Thyroid gland (tissue), 4 donors: ENCODE measurements at regions not wholly inside any gene's neighbourhood (a gene's known extent, or its start where the extent isn't known, plus 50 kb on each side); places are given as distances from the start of the nearest gene placed in this dataset.
A peak's percentile ranks its signal among the peaks of the same experiment; 100 is the strongest.

Experiments used
- DNase-seq, 2 donors: peaks; one replicate each; pipeline ENCODE4 v3.0.0-alpha.2; 2019
- H3K27ac ChIP-seq, 3 donors: fragments of 200-600 bp; sonication (generic); 1 replicate in 2 of 3; 2 replicates in 1 of 3; pipeline ENCODE4 v1.5.1; 2016 to 2019; ENCODE audit warnings: mild to moderate bottlenecking in 1 of 3, moderate library complexity in 1 of 3
- H3K27me3 ChIP-seq: fragments of 200-600 bp; sonication (generic); one replicate; pipeline ENCODE4 v1.5.1; 2019
- H3K36me3 ChIP-seq, 2 donors: fragments of 200-600 bp; sonication (generic); one replicate each; pipeline ENCODE4 v1.5.1; 2016 to 2019
- H3K4me1 ChIP-seq, 2 donors: fragments of 200-600 bp; sonication (generic); one replicate each; pipeline ENCODE4 v1.5.1; 2017 to 2019
- H3K4me3 ChIP-seq, 3 donors: fragments of 200-600 bp; sonication (generic); replicated peaks in 1 of 3; 1 replicate in 2 of 3; 2 replicates in 1 of 3; pipeline ENCODE4 v1.5.1; 2016; ENCODE audit warnings: mild to moderate bottlenecking in 1 of 3
- H3K9me3 ChIP-seq: fragments of 200-600 bp; sonication (generic); one replicate; pipeline ENCODE4 v1.5.1; 2017
- POLR2A ChIP-seq, 2 donors: fragments of 450-650 bp; IDR thresholded peaks; one replicate each; pipeline ENCODE4 v1.6.1; 2017; ENCODE audit warnings: antibody characterized with exemption in 2 of 2, mild to moderate bottlenecking in 2 of 2, moderate library complexity in 1 of 2
- WGBS, 2 donors: methylation state at CpG; one replicate each; pipeline ENCODE4 v1.1.5; 2017; 5-methylcytosine and 5-hydroxymethylcytosine counted together
- intact Hi-C: fragments of 100-400 bp; cut with DNase I; formaldehyde crosslinking; loops from one replicate; pipeline ENCODE4 v1.15.1; 2023
- TF ChIP-seq, protein P1 (sequence below), 6 experiments: fragments of 200-600 bp in 3 of 6; fragments of 450-650 bp in 3 of 6; sonication (generic) in 3 of 6; IDR thresholded peaks; one replicate each; pipeline ENCODE4 v1.5.1; 2016 to 2019; ENCODE audit warnings: antibody characterized with exemption in 6 of 6, mild to moderate bottlenecking in 2 of 6, inconsistent platforms in 1 of 6, moderate library complexity in 1 of 6

DNA sequence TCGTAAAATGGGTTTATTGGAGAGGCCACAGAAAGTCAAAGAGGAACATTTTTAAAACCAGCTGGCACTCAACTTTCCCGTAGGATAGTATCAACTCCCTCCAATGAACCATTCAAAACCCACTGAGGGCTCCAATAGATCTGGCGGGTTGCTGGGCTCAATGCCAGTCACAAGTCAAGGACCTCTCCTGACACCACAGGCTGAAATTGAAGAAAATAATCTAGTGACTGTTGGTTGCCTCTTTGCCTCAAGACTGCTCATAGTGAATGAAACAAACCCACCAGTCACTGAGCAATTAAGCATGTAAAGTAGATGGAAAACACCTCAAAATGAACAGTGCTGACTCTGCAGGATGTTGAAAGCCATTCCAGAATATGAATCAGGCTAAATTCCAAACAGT is 500.6 kb upstream of the AGTR1 start:
- intact Hi-C loops: no loop called here
- Histone ChIP-seq H3K27ac (no peak overlapping the region), H3K27me3 (no peaks in the 10 kb centered on the region), H3K4me1 (no peaks in the 10 kb centered on the region), H3K36me3 (no peaks in the 10 kb centered on the region), H3K4me3 (no peak overlapping the region), H3K9me3 (no peaks in the 10 kb centered on the region)
- TF ChIP-seq POLR2A (IDR thresholded peaks at IDR 0.05): no peak
- TF ChIP-seq, protein P1, sequence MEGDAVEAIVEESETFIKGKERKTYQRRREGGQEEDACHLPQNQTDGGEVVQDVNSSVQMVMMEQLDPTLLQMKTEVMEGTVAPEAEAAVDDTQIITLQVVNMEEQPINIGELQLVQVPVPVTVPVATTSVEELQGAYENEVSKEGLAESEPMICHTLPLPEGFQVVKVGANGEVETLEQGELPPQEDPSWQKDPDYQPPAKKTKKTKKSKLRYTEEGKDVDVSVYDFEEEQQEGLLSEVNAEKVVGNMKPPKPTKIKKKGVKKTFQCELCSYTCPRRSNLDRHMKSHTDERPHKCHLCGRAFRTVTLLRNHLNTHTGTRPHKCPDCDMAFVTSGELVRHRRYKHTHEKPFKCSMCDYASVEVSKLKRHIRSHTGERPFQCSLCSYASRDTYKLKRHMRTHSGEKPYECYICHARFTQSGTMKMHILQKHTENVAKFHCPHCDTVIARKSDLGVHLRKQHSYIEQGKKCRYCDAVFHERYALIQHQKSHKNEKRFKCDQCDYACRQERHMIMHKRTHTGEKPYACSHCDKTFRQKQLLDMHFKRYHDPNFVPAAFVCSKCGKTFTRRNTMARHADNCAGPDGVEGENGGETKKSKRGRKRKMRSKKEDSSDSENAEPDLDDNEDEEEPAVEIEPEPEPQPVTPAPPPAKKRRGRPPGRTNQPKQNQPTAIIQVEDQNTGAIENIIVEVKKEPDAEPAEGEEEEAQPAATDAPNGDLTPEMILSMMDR (IDR thresholded peaks at IDR 0.05): no peak
- DNase-seq: peak; percentile 36 to 68
- WGBS, 2 donors: 38 to 46% methylated on average over 3 of the region's 3 CpGs

DNA sequence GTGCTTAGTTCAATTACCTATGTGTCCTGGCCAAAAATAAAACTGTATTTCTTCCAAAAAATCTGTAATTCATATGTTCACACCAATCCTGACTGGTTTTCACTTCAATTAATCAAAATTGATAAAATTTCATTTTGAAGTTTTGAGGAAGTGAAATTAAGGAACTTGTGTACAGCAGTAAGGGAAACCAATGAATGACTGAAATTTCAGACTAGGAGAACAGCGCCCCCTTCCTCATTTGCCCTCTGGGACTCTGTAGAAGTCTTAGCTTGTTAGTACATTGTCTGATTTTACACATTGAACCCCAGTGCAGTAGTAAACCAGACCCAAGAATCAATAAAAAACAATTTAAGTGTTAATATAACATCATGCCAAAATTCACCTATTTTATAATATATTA is 495.3 kb upstream of the AGTR1 start:
- no peak overlapping the region for H3K4me3 ChIP-seq
- TF ChIP-seq POLR2A (IDR thresholded peaks at IDR 0.05): no peak
- TF ChIP-seq, protein P1 (IDR thresholded peaks at IDR 0.05): no peak
- no peaks in the 10 kb centered on the region for H3K27me3 ChIP-seq
- H3K4me1 ChIP-seq: no peaks in the 10 kb centered on the region
- DNase-seq: no peak
- H3K27ac ChIP-seq: no peak overlapping the region
- intact Hi-C loops: no loop called here
- H3K36me3 ChIP-seq: no peaks in the 10 kb centered on the region
- WGBS, 2 donors: 38 to 59% methylated on average over 1 of the region's 1 CpG
- no peaks in the 10 kb centered on the region for H3K9me3 ChIP-seq

DNA sequence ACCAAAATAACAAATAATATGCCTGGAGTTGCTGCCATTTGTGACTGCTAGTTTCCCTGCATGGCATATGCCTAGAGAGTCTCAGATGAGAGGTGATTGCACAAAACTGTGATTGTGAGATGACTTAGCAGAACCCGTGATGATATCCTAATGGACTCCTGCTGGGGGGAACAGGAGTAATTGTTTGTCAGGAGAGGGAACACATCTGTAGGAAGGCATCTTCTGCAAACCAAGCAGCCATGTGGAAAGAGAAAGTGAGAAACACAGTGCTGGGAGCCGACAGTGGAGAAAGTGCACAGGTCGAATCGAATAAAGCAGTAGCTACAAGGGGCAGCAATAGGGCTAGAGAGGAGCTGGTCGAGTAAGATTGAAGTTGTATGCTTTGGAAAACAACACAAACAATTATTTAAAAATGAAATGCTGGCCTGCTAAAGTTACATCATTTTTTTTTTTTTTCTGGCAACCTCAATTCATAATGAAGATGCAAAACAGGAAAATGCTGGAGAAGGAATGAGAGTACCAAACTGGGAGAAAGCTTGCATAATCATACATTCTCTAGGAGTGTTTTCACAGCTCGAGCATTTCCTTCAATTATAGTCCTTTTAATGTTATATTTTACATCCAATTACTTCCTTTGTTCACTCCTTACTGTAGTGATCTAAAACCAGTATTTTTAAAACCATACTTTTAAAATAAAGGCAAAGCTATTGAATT is 494.2 kb upstream of the AGTR1 start:
- Histone ChIP-seq H3K9me3 (no peaks in the 10 kb centered on the region), H3K36me3 (no peaks in the 10 kb centered on the region), H3K4me3 (no peak overlapping the region), H3K4me1 (no peaks in the 10 kb centered on the region), H3K27me3 (no peaks in the 10 kb centered on the region), H3K27ac (no peak overlapping the region)
- DNase-seq: no peak
- WGBS, 2 donors: 64 to 72% methylated on average over 6 of the region's 6 CpGs
- TF ChIP-seq, protein P1 (IDR thresholded peaks at IDR 0.05): no peak
- TF ChIP-seq POLR2A (IDR thresholded peaks at IDR 0.05): no peak
- intact Hi-C loops: no loop called here

DNA sequence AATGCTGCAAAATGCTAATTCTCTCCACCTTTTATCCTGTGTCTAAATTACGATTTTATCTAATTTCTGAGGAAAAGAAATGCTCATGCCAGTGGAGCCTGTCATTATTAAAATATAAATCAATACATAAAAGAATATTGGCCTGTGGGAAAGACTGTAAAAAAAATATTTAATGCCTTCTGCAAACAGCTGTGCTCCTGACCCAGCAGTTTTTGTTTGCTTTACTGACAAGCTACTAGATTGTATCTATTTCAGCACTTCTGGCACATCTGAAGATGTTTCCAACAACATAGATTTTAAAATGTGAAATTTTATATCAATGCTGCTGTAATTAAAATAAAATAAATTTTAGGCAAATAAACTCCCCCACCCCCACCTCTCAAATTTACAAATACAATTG is 493.6 kb upstream of the AGTR1 start:
- intact Hi-C loops: no loop called here
- TF ChIP-seq POLR2A (IDR thresholded peaks at IDR 0.05): no peak
- TF ChIP-seq, protein P1 (IDR thresholded peaks at IDR 0.05): no peak
- Histone ChIP-seq H3K9me3 (no peaks in the 10 kb centered on the region), H3K4me1 (no peaks in the 10 kb centered on the region), H3K36me3 (no peaks in the 10 kb centered on the region), H3K27ac (no peak overlapping the region), H3K27me3 (no peaks in the 10 kb centered on the region), H3K4me3 (no peak overlapping the region)
- WGBS, 2 donors: 74 to 88% methylated on average over 1 of the region's 1 CpG
- DNase-seq: no peak

DNA sequence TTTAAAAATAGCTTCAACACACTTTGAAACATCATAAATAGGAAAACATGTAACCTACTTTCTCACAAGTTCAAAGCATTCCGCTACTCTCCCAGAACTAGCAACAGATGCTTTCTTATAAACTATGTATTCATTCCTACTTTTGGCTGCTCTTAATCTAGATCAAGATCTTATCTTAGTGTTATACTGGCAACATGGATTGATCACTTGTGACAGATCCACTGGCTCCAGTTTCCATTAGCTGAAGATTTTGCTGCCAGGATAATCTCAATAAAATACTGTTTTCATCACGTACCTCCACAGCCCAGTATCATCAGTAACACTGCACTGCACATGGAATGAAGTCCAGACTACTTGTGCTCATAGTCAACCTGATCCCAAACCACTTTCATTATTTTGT is 491.7 kb upstream of the AGTR1 start:
- H3K9me3 ChIP-seq: no peaks in the 10 kb centered on the region
- intact Hi-C loops: no loop called here
- H3K27me3 ChIP-seq: no peaks in the 10 kb centered on the region
- no peak overlapping the region for H3K27ac ChIP-seq
- DNase-seq: no peak
- TF ChIP-seq, protein P1 (IDR thresholded peaks at IDR 0.05): no peak
- no peaks in the 10 kb centered on the region for H3K36me3 ChIP-seq
- no peak overlapping the region for H3K4me3 ChIP-seq
- H3K4me1 ChIP-seq: no peaks in the 10 kb centered on the region
- WGBS, 2 donors: 88 to 91% methylated on average over 2 of the region's 2 CpGs
